K562 (cell line): ENCODE measurements at regions not wholly inside any gene's neighbourhood (a gene's known extent, or its start where the extent isn't known, plus 50 kb on each side); places are given as distances from the start of the nearest gene placed in this dataset.

Source experiments
- ATAC-seq: fragments of 200-7000 bp; cut with Tn5 transposase; 3 replicates; pipeline ENCODE4 v1.9.1; 2020; ENCODE audit warnings: moderate library complexity
- BruUV-seq: library from RNA; stranded (reverse); fragments of 400-500 nt; replicated peaks from 2 replicates; lab custom pipeline; 2021; lab: Mats Ljungman, UMichigan
- CTCF ChIA-PET: fragments of 300-600 bp; formaldehyde crosslinking; extraction: SDS; loops from one replicate; lab custom pipeline; 2021; ENCODE audit warnings: low intra/inter-chr PET ratio; lab: Yijun Ruan, JAX
- POLR2A ChIA-PET: fragments of 300-600, 350-650 bp; sonication (Branson Sonifier 250); formaldehyde crosslinking; extraction: SDS; loops from one replicate; lab custom pipeline; 2021; ENCODE audit warnings: antibody characterized with exemption, inconsistent platforms; lab: Yijun Ruan, JAX
- DNase-seq, 4 experiments: peaks; one replicate each; pipeline versions ENCODE4 v3.0.0 to v3.0.0-alpha.2; 2011 to 2018; ENCODE audit warnings: low spot score in 3 of 4, mixed read lengths in 3 of 4; ENCODE audit errors: extremely low read depth in 1 of 4
- FAIRE-seq: peaks from 2 replicates; lab custom pipeline; 2011; peaks lifted over from hg19 to GRCh38; lab: Jason Lieb, UNC
- H2AFZ ChIP-seq: 2 replicates; pipeline ENCODE4 v1.6.0; 2011; ENCODE audit warnings: low read depth, low read length, control low read depth, inconsistent platforms
- H3K27ac ChIP-seq: fragments of 200-600 bp; 3 replicates; pipeline ENCODE4 v1.8.0; 2011; ENCODE audit warnings: low read depth, mild to moderate bottlenecking, control low read depth, inconsistent platforms, low read length, moderate library complexity, mixed read lengths; ENCODE audit errors: extremely low read depth
- H3K27me3 ChIP-seq, 2 experiments: fragments of 300-600 bp in 1 of 2; 2 replicates in 1 of 2; 3 replicates in 1 of 2; pipeline versions ENCODE4 v1.6.0 to v1.8.0; 2011; ENCODE audit warnings: inconsistent platforms in 2 of 2, low read length in 2 of 2, mild to moderate bottlenecking in 1 of 2, mixed read lengths in 1 of 2, moderate library complexity in 1 of 2; ENCODE audit not compliant: control insufficient read depth in 2 of 2, insufficient read depth in 2 of 2
- H3K36me3 ChIP-seq: fragments of 300-600 bp; 3 replicates; pipeline ENCODE4 v1.8.0; 2011; ENCODE audit warnings: mild to moderate bottlenecking, low read length, inconsistent platforms; ENCODE audit not compliant: control insufficient read depth, insufficient read depth
- H3K4me1 ChIP-seq, 2 experiments: fragments of 200-600 bp in 1 of 2; replicated peaks in 1 of 2; 2 replicates in 1 of 2; 3 replicates in 1 of 2; pipeline versions ENCODE4 v1.5.1 to v1.8.0; 2011; ENCODE audit warnings: inconsistent platforms in 2 of 2, low read length in 2 of 2, mild to moderate bottlenecking in 1 of 2, mixed read lengths in 1 of 2, moderate library complexity in 1 of 2; ENCODE audit not compliant: control insufficient read depth in 2 of 2, insufficient read depth in 2 of 2
- H3K4me2 ChIP-seq: 2 replicates; pipeline ENCODE4 v1.6.1; 2011; ENCODE audit warnings: low read length, control low read depth, inconsistent platforms, mixed read lengths; ENCODE audit not compliant: insufficient read depth
- H3K4me3 ChIP-seq: fragments of 200-600 bp; sonication (generic), shearing (Covaris generic); 2 replicates; pipeline ENCODE4 v1.5.1; 2016; ENCODE audit warnings: control low read depth, inconsistent platforms
- H3K79me2 ChIP-seq: fragments of 200-600 bp; 3 replicates; pipeline ENCODE4 v1.8.0; 2011; ENCODE audit warnings: low read length, inconsistent platforms; ENCODE audit not compliant: control insufficient read depth, insufficient read depth
- H3K9ac ChIP-seq, 2 experiments: 2 replicates each; pipeline versions ENCODE4 v1.6.0 to v1.6.1; 2011; ENCODE audit warnings: low read depth in 2 of 2, low read length in 2 of 2, control low read depth in 1 of 2, inconsistent platforms in 1 of 2, mild to moderate bottlenecking in 1 of 2, mixed read lengths in 1 of 2; ENCODE audit not compliant: insufficient read depth in 1 of 2
- H3K9me1 ChIP-seq: one replicate; pipeline ENCODE4 v1.6.0; 2011; ENCODE audit warnings: inconsistent platforms, mild to moderate bottlenecking, low read length, moderate library complexity; ENCODE audit not compliant: control insufficient read depth, insufficient read depth
- H3K9me3 ChIP-seq: replicated peaks from 2 replicates; pipeline ENCODE4 v1.5.1; 2011; ENCODE audit warnings: low read depth, low read length, inconsistent platforms; ENCODE audit not compliant: control insufficient read depth, insufficient read depth
- H4K20me1 ChIP-seq: replicated peaks from 2 replicates; pipeline ENCODE4 v1.6.1; 2011; ENCODE audit warnings: low read length, inconsistent platforms, mixed read lengths; ENCODE audit not compliant: control insufficient read depth, insufficient read depth
- FOXJ2 ChIP-seq: fragments of 200-800 bp; sonication (Bioruptor generic); IDR thresholded peaks from 2 replicates; pipeline ENCODE4 v1.6.1; 2016; ENCODE audit warnings: missing genetic modification characterization, missing compliant biosample characterization
- GTF2A2 ChIP-seq: IDR thresholded peaks from 2 replicates; pipeline ENCODE4 v1.6.1; 2016; ENCODE audit warnings: mild to moderate bottlenecking, missing genetic modification characterization, missing compliant biosample characterization
- HNRNPL ChIP-seq: fragments of 200-400 bp; formaldehyde crosslinking; IDR thresholded peaks from 2 replicates; pipeline ENCODE4 v1.6.1; 2017; ENCODE audit warnings: low read depth, mild to moderate bottlenecking, low read length
- PHF21A ChIP-seq: fragments of 450-650 bp; IDR thresholded peaks from 2 replicates; pipeline ENCODE4 v1.6.1; 2017; ENCODE audit warnings: low read depth, borderline replicate concordance
- RAD21 ChIP-seq, 2 experiments: fragments of 250-450 bp in 1 of 2; fragments of 450-650 bp in 1 of 2; sonication (Bioruptor Pico) in 1 of 2; formaldehyde crosslinking in 1 of 2; IDR thresholded peaks in 1 of 2; conservative IDR thresholded peaks in 1 of 2; 2 replicates each; pipeline versions ENCODE4 v1.4.0 to v1.8.0; 2020 to 2022; ENCODE audit warnings: mild to moderate bottlenecking in 2 of 2, moderate library complexity in 1 of 2
- SP1 ChIP-seq: sonication (generic); formaldehyde crosslinking; IDR thresholded peaks from 2 replicates; pipeline ENCODE4 v1.8.1; 2022; ENCODE audit warnings: mild to moderate bottlenecking, missing genetic modification reagents
- U2AF2 ChIP-seq: fragments of 200-400 bp; formaldehyde crosslinking; optimal IDR thresholded peaks from 2 replicates; pipeline ENCODE3; 2017; ENCODE audit warnings: low read depth, mild to moderate bottlenecking, low read length
- ZFPM2 ChIP-seq: fragments of 250-450 bp; sonication (Bioruptor Pico); IDR thresholded peaks from 2 replicates; pipeline ENCODE4 v1.5.1; 2022; ENCODE audit warnings: mild to moderate bottlenecking
- ZNF184 ChIP-seq: sonication (generic); formaldehyde crosslinking; IDR thresholded peaks from 2 replicates; pipeline ENCODE4 v1.5.0; 2020; ENCODE audit warnings: missing genetic modification reagents
- ZNF766 ChIP-seq: fragments of 200-800 bp; sonication (Bioruptor generic); conservative IDR thresholded peaks from 2 replicates; pipeline ENCODE4 v1.6.1; 2016; ENCODE audit warnings: missing genetic modification characterization, missing compliant biosample characterization
- WGBS: fragments of 100-300 bp; shearing (Covaris generic); methylation state at CpG from one replicate; pipeline ENCODE4 v1.1.6; 2016; ENCODE audit warnings: low coverage, mixed read lengths; ENCODE audit not compliant: insufficient coverage; ENCODE audit errors: missing lambda C conversion rate; 5-methylcytosine and 5-hydroxymethylcytosine counted together
- in situ Hi-C: fragments of 300-500 bp; cut with MboI; formaldehyde crosslinking; loops from 4 replicates; pipeline ENCODE4 v1.15.0; 2018; ENCODE audit warnings: inconsistent platforms, mixed read lengths
- intact Hi-C: fragments of 100-400 bp; cut with micrococcal nuclease; formaldehyde crosslinking; loops from 2 replicates; pipeline ENCODE4 v1.14.2; 2022
- TF ChIP-seq, protein P1 (sequence below): fragments of 250-450 bp; sonication (Bioruptor Pico); IDR thresholded peaks from 2 replicates; pipeline ENCODE4 v1.5.0; 2020; ENCODE audit warnings: mild to moderate bottlenecking
- TF ChIP-seq, protein P2 (sequence below), 2 experiments: fragments of 450-650 bp; conservative IDR thresholded peaks; 2 replicates each; pipeline ENCODE4 v1.6.1; 2017; ENCODE audit warnings: mild to moderate bottlenecking in 2 of 2, moderate library complexity in 2 of 2

DNA sequence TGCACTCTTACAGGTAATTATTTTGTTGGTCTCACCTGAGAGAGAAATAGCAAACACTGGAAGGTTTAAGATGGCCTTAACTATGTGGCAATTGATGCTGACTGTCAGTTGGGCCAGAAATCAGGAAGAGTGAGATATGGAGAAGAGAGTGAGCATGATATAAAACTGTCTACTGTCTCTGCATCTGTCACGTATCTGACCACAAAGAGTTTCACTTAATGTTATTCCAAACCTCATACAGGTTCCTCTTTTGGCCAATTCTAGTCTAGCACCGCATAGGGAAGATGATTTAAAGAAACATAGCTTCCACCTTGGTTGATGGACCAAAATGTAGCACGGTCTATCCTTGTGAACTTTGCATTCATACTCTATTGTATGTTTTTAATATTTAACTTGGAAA, 381.0 kb upstream of the BOD1L1 start (continued):
- TF ChIP-seq, protein P1, sequence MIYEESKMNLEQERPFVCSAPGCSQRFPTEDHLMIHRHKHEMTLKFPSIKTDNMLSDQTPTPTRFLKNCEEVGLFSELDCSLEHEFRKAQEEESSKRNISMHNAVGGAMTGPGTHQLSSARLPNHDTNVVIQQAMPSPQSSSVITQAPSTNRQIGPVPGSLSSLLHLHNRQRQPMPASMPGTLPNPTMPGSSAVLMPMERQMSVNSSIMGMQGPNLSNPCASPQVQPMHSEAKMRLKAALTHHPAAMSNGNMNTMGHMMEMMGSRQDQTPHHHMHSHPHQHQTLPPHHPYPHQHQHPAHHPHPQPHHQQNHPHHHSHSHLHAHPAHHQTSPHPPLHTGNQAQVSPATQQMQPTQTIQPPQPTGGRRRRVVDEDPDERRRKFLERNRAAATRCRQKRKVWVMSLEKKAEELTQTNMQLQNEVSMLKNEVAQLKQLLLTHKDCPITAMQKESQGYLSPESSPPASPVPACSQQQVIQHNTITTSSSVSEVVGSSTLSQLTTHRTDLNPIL (CRISPR knock-in tag): no peak
- no peak for TF ChIP-seq ZNF766
- no peak for TF ChIP-seq U2AF2

DNA sequence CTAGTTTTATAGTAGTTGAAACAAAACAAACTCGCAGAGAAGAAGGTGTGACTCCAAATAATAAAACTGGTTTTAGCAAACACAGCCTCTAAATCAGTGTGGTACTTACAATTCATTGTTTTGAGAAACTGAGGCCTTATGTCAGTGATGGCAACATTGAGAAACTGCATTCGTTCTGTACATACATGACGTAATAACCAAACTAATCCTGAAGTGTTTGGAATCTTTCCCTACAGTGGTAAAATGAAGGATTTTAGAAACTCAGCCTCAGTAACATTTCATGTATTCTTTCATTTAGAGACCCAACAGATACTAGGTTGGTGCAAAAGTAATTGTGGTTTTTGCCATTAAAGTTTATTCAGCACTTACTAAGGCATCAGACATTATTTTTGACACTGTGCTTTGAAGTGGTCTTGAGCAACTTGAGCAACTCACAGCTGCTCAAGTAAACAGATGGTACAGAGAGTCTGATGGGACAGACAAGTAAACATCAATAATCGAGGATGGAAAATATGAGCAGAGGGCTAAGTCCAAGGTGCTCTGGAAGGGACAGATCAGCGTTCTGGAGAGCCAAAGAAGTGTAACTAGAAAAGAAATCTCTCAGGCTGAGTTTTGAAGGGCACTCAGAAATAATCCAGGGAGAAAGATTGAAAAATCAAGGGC, 390.8 kb upstream of the BOD1L1 start:
- Histone ChIP-seq H3K9me3 (peaks cover 2% of the 10 kb centered on the region; the same call in 1 of the 2 replicates), H3K4me2 (no peak overlapping the region), H3K36me3 (no peaks in the 10 kb centered on the region), H2AFZ (no peak overlapping the region), H3K9me1 (no peaks in the 10 kb centered on the region), H3K4me3 (no peak overlapping the region), H4K20me1 (no peaks in the 10 kb centered on the region), H3K9ac (no peak overlapping the region), H3K27ac (no peak overlapping the region), H3K79me2 (no peaks in the 10 kb centered on the region), H3K4me1 (no peaks in the 10 kb centered on the region), H3K27me3 (no peaks in the 10 kb centered on the region)
- BruUV-seq: no TSS peak
- ChIA-PET CTCF (no interaction called here), POLR2A (no interaction called here)
- intact Hi-C loops: no loop called here
- WGBS: 0% methylated on average over 5 of the region's 5 CpGs
- DNase-seq (no peak), ATAC-seq (no peak), FAIRE-seq (no peak)
- in situ Hi-C loops: no loop called here
- TF ChIP-seq HNRNPL (no peak), ZFPM2 (no peak), SP1 (CRISPR knock-in tag) (no peak), FOXJ2 (tag) (no peak), ZNF184 (CRISPR knock-in tag) (no peak), RAD21 (CRISPR knock-in tag; conservative IDR thresholded peaks at IDR 0.05 in 1 of 2, IDR thresholded peaks at IDR 0.05 in 1 of 2) (no peak), GTF2A2 (tag) (no peak), PHF21A (no peak)
- TF ChIP-seq, protein P2, sequence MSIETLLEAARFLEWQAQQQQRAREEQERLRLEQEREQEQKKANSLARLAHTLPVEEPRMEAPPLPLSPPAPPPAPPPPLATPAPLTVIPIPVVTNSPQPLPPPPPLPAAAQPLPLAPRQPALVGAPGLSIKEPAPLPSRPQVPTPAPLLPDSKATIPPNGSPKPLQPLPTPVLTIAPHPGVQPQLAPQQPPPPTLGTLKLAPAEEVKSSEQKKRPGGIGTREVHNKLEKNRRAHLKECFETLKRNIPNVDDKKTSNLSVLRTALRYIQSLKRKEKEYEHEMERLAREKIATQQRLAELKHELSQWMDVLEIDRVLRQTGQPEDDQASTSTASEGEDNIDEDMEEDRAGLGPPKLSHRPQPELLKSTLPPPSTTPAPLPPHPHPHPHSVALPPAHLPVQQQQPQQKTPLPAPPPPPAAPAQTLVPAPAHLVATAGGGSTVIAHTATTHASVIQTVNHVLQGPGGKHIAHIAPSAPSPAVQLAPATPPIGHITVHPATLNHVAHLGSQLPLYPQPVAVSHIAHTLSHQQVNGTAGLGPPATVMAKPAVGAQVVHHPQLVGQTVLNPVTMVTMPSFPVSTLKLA (conservative IDR thresholded peaks at IDR 0.05): no peak
